ENCODE measurements at regions not wholly inside any gene's neighbourhood (a gene's known extent, or its start where the extent isn't known, plus 50 kb on each side); places are given as distances from the start of the nearest gene placed in this dataset.

DNA sequence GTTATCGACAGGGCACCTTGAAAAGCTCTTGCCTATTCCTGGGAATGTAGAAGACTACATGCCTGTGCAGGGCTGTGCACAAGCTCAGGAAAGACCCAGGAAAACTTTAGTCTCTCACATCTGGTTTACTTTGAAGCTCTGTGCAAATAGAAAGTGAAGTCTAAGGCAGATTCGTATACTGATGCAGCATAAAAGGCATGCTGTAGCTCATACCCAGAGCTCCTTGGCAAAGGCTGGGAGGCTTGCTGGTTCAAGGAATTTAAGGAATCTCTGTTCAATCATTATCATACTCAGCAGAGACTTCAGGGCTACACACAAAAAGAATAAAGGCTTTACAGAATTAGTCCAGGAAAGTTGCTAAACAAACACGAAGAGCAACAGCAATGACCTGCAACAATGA is 192.0 kb downstream of the OTUD1 start:
- CTCF ChIA-PET = no interaction called here
- FAIRE-seq = no peak
- H3K9me3 ChIP-seq (replicated peaks; ENCODE audit: control insufficient read depth, insufficient read depth, low read length) = no peaks in the 10 kb centered on the region

More for the DNA sequence above, 192.0 kb downstream of the OTUD1 start:
- POLR2A ChIA-PET = no interaction called here
- Histone ChIP-seq H3K4me2 (ENCODE audit: control insufficient read depth, insufficient read depth) (no peak overlapping the region), H3K36me3 (ENCODE audit: control insufficient read depth in 2 of 2, insufficient read depth in 2 of 2, low read length in 1 of 2) (no peaks in the 10 kb centered on the region), H3K4me3 (no peak overlapping the region), H3K27me3 (replicated peaks in 1 of 2; ENCODE audit: control insufficient read depth in 2 of 2, insufficient read depth in 2 of 2, low read length in 1 of 2) (no peaks in the 10 kb centered on the region), H3K4me1 (ENCODE audit: control insufficient read depth, insufficient read depth, low read length) (no peaks in the 10 kb centered on the region), H3K79me2 (ENCODE audit: control insufficient read depth, insufficient read depth, low read length) (no peaks in the 10 kb centered on the region), H3K27ac (ENCODE audit: control insufficient read depth, insufficient read depth) (no peak overlapping the region), H2AFZ (ENCODE audit: control insufficient read depth, low read depth, low read length) (no peak overlapping the region), H3K9ac (ENCODE audit: control insufficient read depth, insufficient read depth, low read length) (no peak overlapping the region), H4K20me1 (ENCODE audit: control insufficient read depth, insufficient read depth) (no peaks in the 10 kb centered on the region)
- TF ChIP-seq EP300 (IDR thresholded peaks at IDR 0.05; ENCODE audit: borderline replicate concordance in 1 of 2, control insufficient read depth in 1 of 2, low read depth in 2 of 2, low read length in 2 of 2) (no peak), SUZ12 (IDR thresholded peaks at IDR 0.05; ENCODE audit: unreplicated experiment) (no peak), MTA3 (IDR thresholded peaks at IDR 0.05; ENCODE audit: borderline replicate concordance, low read length) (no peak), POLR2A (IDR thresholded peaks at IDR 0.05; ENCODE audit: low read depth, low read length) (no peak), FOS (IDR thresholded peaks at IDR 0.05; ENCODE audit: borderline replicate concordance, extremely low read depth, insufficient read length) (no peak), WRNIP1 (IDR thresholded peaks at IDR 0.05; ENCODE audit: borderline replicate concordance, low read depth, low read length) (no peak), CREB1 (IDR thresholded peaks at IDR 0.05; ENCODE audit: low read depth) (no peak), BMI1 (IDR thresholded peaks at IDR 0.05; ENCODE audit: borderline replicate concordance) (no peak), RFX5 (IDR thresholded peaks at IDR 0.05; ENCODE audit: low read depth, low read length) (no peak), KDM1A (IDR thresholded peaks at IDR 0.05; ENCODE audit: borderline replicate concordance) (no peak), ATF7 (IDR thresholded peaks at IDR 0.05; ENCODE audit: low read depth) (no peak), ASH2L (IDR thresholded peaks at IDR 0.05; ENCODE audit: borderline replicate concordance, low read depth) (no peak), KLF5 (IDR thresholded peaks at IDR 0.05; ENCODE audit: partially characterized antibody) (no peak)
- TF ChIP-seq, protein P1, sequence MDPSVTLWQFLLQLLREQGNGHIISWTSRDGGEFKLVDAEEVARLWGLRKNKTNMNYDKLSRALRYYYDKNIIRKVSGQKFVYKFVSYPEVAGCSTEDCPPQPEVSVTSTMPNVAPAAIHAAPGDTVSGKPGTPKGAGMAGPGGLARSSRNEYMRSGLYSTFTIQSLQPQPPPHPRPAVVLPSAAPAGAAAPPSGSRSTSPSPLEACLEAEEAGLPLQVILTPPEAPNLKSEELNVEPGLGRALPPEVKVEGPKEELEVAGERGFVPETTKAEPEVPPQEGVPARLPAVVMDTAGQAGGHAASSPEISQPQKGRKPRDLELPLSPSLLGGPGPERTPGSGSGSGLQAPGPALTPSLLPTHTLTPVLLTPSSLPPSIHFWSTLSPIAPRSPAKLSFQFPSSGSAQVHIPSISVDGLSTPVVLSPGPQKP (IDR thresholded peaks at IDR 0.05; ENCODE audit: low read depth, low read length) = no peak
- TF ChIP-seq, protein P2, sequence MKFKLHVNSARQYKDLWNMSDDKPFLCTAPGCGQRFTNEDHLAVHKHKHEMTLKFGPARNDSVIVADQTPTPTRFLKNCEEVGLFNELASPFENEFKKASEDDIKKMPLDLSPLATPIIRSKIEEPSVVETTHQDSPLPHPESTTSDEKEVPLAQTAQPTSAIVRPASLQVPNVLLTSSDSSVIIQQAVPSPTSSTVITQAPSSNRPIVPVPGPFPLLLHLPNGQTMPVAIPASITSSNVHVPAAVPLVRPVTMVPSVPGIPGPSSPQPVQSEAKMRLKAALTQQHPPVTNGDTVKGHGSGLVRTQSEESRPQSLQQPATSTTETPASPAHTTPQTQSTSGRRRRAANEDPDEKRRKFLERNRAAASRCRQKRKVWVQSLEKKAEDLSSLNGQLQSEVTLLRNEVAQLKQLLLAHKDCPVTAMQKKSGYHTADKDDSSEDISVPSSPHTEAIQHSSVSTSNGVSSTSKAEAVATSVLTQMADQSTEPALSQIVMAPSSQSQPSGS (IDR thresholded peaks at IDR 0.05; ENCODE audit: low read length) = no peak
- TF ChIP-seq, protein P3, sequence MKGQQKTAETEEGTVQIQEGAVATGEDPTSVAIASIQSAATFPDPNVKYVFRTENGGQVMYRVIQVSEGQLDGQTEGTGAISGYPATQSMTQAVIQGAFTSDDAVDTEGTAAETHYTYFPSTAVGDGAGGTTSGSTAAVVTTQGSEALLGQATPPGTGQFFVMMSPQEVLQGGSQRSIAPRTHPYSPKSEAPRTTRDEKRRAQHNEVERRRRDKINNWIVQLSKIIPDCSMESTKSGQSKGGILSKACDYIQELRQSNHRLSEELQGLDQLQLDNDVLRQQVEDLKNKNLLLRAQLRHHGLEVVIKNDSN (IDR thresholded peaks at IDR 0.05; ENCODE audit: borderline replicate concordance, extremely low read length, insufficient read depth, low read depth, low read length) = no peak
- TF ChIP-seq, protein P4, sequence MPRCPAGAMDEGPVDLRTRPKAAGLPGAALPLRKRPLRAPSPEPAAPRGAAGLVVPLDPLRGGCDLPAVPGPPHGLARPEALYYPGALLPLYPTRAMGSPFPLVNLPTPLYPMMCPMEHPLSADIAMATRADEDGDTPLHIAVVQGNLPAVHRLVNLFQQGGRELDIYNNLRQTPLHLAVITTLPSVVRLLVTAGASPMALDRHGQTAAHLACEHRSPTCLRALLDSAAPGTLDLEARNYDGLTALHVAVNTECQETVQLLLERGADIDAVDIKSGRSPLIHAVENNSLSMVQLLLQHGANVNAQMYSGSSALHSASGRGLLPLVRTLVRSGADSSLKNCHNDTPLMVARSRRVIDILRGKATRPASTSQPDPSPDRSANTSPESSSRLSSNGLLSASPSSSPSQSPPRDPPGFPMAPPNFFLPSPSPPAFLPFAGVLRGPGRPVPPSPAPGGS (IDR thresholded peaks at IDR 0.05; ENCODE audit: borderline replicate concordance, insufficient read depth, low read depth, low read length, poor library complexity, severe bottlenecking) = no peak
- TF ChIP-seq, protein P5, sequence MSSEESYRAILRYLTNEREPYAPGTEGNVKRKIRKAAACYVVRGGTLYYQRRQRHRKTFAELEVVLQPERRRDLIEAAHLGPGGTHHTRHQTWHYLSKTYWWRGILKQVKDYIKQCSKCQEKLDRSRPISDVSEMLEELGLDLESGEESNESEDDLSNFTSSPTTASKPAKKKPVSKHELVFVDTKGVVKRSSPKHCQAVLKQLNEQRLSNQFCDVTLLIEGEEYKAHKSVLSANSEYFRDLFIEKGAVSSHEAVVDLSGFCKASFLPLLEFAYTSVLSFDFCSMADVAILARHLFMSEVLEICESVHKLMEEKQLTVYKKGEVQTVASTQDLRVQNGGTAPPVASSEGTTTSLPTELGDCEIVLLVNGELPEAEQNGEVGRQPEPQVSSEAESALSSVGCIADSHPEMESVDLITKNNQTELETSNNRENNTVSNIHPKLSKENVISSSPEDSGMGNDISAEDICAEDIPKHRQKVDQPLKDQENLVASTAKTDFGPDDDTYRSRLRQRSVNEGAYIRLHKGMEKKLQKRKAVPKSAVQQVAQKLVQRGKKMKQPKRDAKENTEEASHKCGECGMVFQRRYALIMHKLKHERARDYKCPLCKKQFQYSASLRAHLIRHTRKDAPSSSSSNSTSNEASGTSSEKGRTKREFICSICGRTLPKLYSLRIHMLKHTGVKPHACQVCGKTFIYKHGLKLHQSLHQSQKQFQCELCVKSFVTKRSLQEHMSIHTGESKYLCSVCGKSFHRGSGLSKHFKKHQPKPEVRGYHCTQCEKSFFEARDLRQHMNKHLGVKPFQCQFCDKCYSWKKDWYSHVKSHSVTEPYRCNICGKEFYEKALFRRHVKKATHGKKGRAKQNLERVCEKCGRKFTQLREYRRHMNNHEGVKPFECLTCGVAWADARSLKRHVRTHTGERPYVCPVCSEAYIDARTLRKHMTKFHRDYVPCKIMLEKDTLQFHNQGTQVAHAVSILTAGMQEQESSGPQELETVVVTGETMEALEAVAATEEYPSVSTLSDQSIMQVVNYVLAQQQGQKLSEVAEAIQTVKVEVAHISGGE (CRISPR knock-in tag; IDR thresholded peaks at IDR 0.05) = no peak
- RAD21 ChIA-PET (ENCODE audit: unreplicated experiment) = no interaction called here
- WGBS (ENCODE audit: insufficient coverage, insufficient replicate concordance, low lambda C conversion rate, missing lambda C conversion rate) = 18% methylated on average over 3 of the region's 3 CpGs
- intact Hi-C loops (cut with micrococcal nuclease; ENCODE audit: unreplicated experiment) (no loop called here), in situ Hi-C loops (cut with MboI) (no loop called here)
- ATAC-seq = no peak
- BruUV-seq (replicated peaks) = no TSS peak
- no peak for DNase-seq (ENCODE audit: low read depth, low spot score)
- SMC1A ChIA-PET (ENCODE audit: uncharacterized antibody, unreplicated experiment) = no interaction called here

Data from GM12878 (cell line).